Limb (tissue), 2 donors: ENCODE measurements at regions not wholly inside any gene's neighbourhood (a gene's known extent, or its start where the extent isn't known, plus 50 kb on each side); places are given as distances from the start of the nearest gene placed in this dataset.
A peak's percentile ranks its signal among the peaks of the same experiment; 100 is the strongest.

Experiments
- DNase-seq, 2 donors: peaks; one replicate each; pipeline ENCODE4 v3.0.0-alpha.2; 2016; ENCODE audit errors: extremely low spot score in 2 of 2

- no peak for DNase-seq
Measured at GRCh38 chrX:39528161-39528916, 569.4 kb downstream of the BCOR start.

GRCh38 chrX:39532761-39533160 lies 565.0 kb downstream of the BCOR start:
- no peak for DNase-seq

- DNase-seq: no peak
Measured at GRCh38 chrX:39534949-39535348, 562.8 kb downstream of the BCOR start.

- DNase-seq: peak; percentile 8 to 38
Measured at GRCh38 chrX:39536211-39536610, 561.5 kb downstream of the BCOR start.

GRCh38 chrX:39541881-39542280 lies 555.9 kb downstream of the BCOR start:
- DNase-seq: no peak

GRCh38 chrX:39542316-39542715 lies 555.4 kb downstream of the BCOR start:
- no peak for DNase-seq

GRCh38 chrX:39550795-39551361 lies 546.9 kb downstream of the BCOR start:
- DNase-seq: no peak

- DNase-seq: no peak
Measured at GRCh38 chrX:39551762-39552161, 546.0 kb downstream of the BCOR start.

- no peak for DNase-seq
Measured at GRCh38 chrX:39555431-39555830, 542.3 kb downstream of the BCOR start.

GRCh38 chrX:39556056-39556455 lies 541.7 kb downstream of the BCOR start:
- DNase-seq: no peak

GRCh38 chrX:39559229-39559628 lies 538.5 kb downstream of the BCOR start:
- DNase-seq: no peak

- DNase-seq: no peak
Measured at GRCh38 chrX:39560271-39560670, 537.5 kb downstream of the BCOR start.

GRCh38 chrX:39563178-39563577 lies 534.6 kb downstream of the BCOR start:
- no peak for DNase-seq

GRCh38 chrX:39564751-39565150 lies 533.0 kb downstream of the BCOR start:
- DNase-seq: no peak

- no peak for DNase-seq
Measured at GRCh38 chrX:39574178-39574577, 523.6 kb downstream of the BCOR start.

- DNase-seq: peak in 1 of 2 donors; percentile 59
Measured at GRCh38 chrX:39576041-39576872, 521.5 kb downstream of the BCOR start.

GRCh38 chrX:39577206-39577984 lies 520.4 kb downstream of the BCOR start:
- no peak for DNase-seq

GRCh38 chrX:39577985-39578869 lies 519.5 kb downstream of the BCOR start:
- DNase-seq: peak; percentile 13 to 40

GRCh38 chrX:39580043-39580442 lies 517.7 kb downstream of the BCOR start:
- DNase-seq: no peak

GRCh38 chrX:39581411-39581810 lies 516.3 kb downstream of the BCOR start:
- DNase-seq: no peak

- DNase-seq: no peak
Measured at GRCh38 chrX:39582091-39582490, 515.7 kb downstream of the BCOR start.
